K562 (cell line): ENCODE measurements at regions not wholly inside any gene's neighbourhood (a gene's known extent, or its start where the extent isn't known, plus 50 kb on each side); places are given as distances from the start of the nearest gene placed in this dataset.

Experiments
- ARID2 ChIP-seq: fragments of 450-650 bp; IDR thresholded peaks from 2 replicates; pipeline ENCODE4 v1.6.1; 2017; ENCODE audit warnings: antibody characterized with exemption, mild to moderate bottlenecking
- CTCF ChIP-seq, 3 experiments: IDR thresholded peaks in 2 of 3; conservative IDR thresholded peaks in 1 of 3; 2 replicates each; pipeline ENCODE4 v1.5.1; 2011 to 2012; ENCODE audit warnings: low read length in 3 of 3, mild to moderate bottlenecking in 3 of 3, control low read depth in 2 of 3, improper control_type of control experiment in 1 of 3, inconsistent platforms in 1 of 3, low read depth in 1 of 3, mixed read lengths in 1 of 3, moderate library complexity in 1 of 3; ENCODE audit not compliant: insufficient read depth in 2 of 3
- HNRNPH1 ChIP-seq: fragments of 200-400 bp; formaldehyde crosslinking; optimal IDR thresholded peaks from 2 replicates; pipeline ENCODE3; 2017; ENCODE audit warnings: low read depth, mild to moderate bottlenecking, low read length, moderate library complexity
- MEIS2 ChIP-seq: fragments of 450-650 bp; IDR thresholded peaks from 2 replicates; pipeline ENCODE4 v1.6.1; 2014; ENCODE audit warnings: mild to moderate bottlenecking; ENCODE audit not compliant: partially characterized antibody
- MYBL2 ChIP-seq, 2 experiments: fragments of 450-650 bp in 1 of 2; sonication (generic) in 1 of 2; formaldehyde crosslinking in 1 of 2; IDR thresholded peaks; 2 replicates each; pipeline versions ENCODE4 v1.6.1 to v1.8.1; 2017 to 2022; ENCODE audit warnings: borderline replicate concordance in 1 of 2, inconsistent platforms in 1 of 2, low read depth in 1 of 2, mild to moderate bottlenecking in 1 of 2, missing genetic modification reagents in 1 of 2, moderate library complexity in 1 of 2
- POLR2A ChIP-seq: fragments of 450-650 bp; conservative IDR thresholded peaks from 2 replicates; pipeline ENCODE4 v1.6.1; 2016
- ZBTB40 ChIP-seq, 2 experiments: fragments of 450-650 bp in 1 of 2; sonication (generic) in 1 of 2; formaldehyde crosslinking in 1 of 2; IDR thresholded peaks; 2 replicates each; pipeline versions ENCODE4 v1.7.1 to v1.9.0; 2016 to 2022; ENCODE audit warnings: inconsistent platforms in 1 of 2, mild to moderate bottlenecking in 1 of 2, missing genetic modification reagents in 1 of 2

GRCh38 chr11:130675917-130676316, 227.5 kb downstream of the ADAMTS15 start:
- TF ChIP-seq HNRNPH1, result no peak
- TF ChIP-seq CTCF (IDR thresholded peaks at IDR 0.05 in 2 of 3, conservative IDR thresholded peaks at IDR 0.05 in 1 of 3; ENCODE audit: insufficient read depth in 2 of 3, low read depth in 1 of 3, low read length in 3 of 3), result no peak
- no peak for TF ChIP-seq MEIS2
- TF ChIP-seq POLR2A, result no peak
- no peak for TF ChIP-seq ZBTB40 (IDR thresholded peaks at IDR 0.05)
- no peak for TF ChIP-seq ZBTB40 (CRISPR knock-in tag; IDR thresholded peaks at IDR 0.05)
- no peak for TF ChIP-seq ARID2
- TF ChIP-seq MYBL2 (IDR thresholded peaks at IDR 0.05; ENCODE audit: low read depth), result no peak
- TF ChIP-seq MYBL2 (CRISPR knock-in tag; IDR thresholded peaks at IDR 0.05; ENCODE audit: borderline replicate concordance), result no peak
